Activated B cell treated with CpG ODN at 0.5 μM for 24 hours (primary cell): ENCODE measurements at regions not wholly inside any gene's neighbourhood (a gene's known extent, or its start where the extent isn't known, plus 50 kb on each side); places are given as distances from the start of the nearest gene placed in this dataset.

Source experiments
- ATAC-seq: fragments of 200-7000 bp; cut with Tn5 transposase; one replicate; pipeline ENCODE4 v1.10.0; 2021; ENCODE audit warnings: low read depth, mild to moderate bottlenecking, moderate library complexity
- CTCF ChIA-PET: fragments of 350-600 bp; sonication (Branson Sonifier 250); formaldehyde crosslinking; loops from one replicate; lab custom pipeline; 2021; ENCODE audit warnings: antibody characterized with exemption; lab: Charles Lee
- POLR2A ChIA-PET: fragments of 350-600 bp; sonication (Branson Sonifier 250); formaldehyde crosslinking; loops from one replicate; lab custom pipeline; 2021; ENCODE audit warnings: antibody characterized with exemption; lab: Charles Lee
- DNase-seq: peaks from one replicate; pipeline ENCODE4 v3.0.0; 2022
- H3K27ac Mint-ChIP-seq: one replicate; pipeline ENCODE4 v1.8.0; 2020; ENCODE audit warnings: mixed read lengths
- H3K27me3 Mint-ChIP-seq: one replicate; pipeline ENCODE4 v1.8.0; 2021; ENCODE audit warnings: mixed read lengths
- H3K36me3 Mint-ChIP-seq: one replicate; pipeline ENCODE4 v1.8.0; 2021; ENCODE audit warnings: low read depth, mixed read lengths
- H3K4me1 Mint-ChIP-seq: one replicate; pipeline ENCODE4 v1.8.0; 2021; ENCODE audit warnings: mixed read lengths
- H3K4me3 Mint-ChIP-seq: one replicate; pipeline ENCODE4 v1.8.0; 2020; ENCODE audit warnings: mild to moderate bottlenecking, mixed read lengths
- H3K9me3 Mint-ChIP-seq: one replicate; pipeline ENCODE4 v1.8.0; 2020; ENCODE audit warnings: mixed read lengths
- CTCF ChIP-seq: fragments of 200-600 bp; IDR thresholded peaks from one replicate; pipeline ENCODE4 v1.8.0; 2022; ENCODE audit warnings: antibody characterized with exemption, mild to moderate bottlenecking
- intact Hi-C: fragments of 100-400 bp; cut with micrococcal nuclease; formaldehyde crosslinking; loops from one replicate; pipeline ENCODE4 v1.15.1; 2024

- Mint-ChIP-seq H3K9me3 (no peaks in the 10 kb centered on the region), H3K4me1 (no peaks in the 10 kb centered on the region), H3K36me3 (no peaks in the 10 kb centered on the region), H3K4me3 (no peak overlapping the region), H3K27ac (no peak overlapping the region), H3K27me3 (no peaks in the 10 kb centered on the region)
- DNase-seq (no peak), ATAC-seq (no peak)
- no peak for TF ChIP-seq CTCF
- ChIA-PET CTCF (no interaction called here), POLR2A (no interaction called here)
- intact Hi-C loops, result no loop called here
Observed at GRCh38 chr6:74654296-74654695, 551.6 kb downstream of the COL12A1 start.

- DNase-seq, result no peak
Observed at GRCh38 chr6:74651948-74652842, 553.7 kb downstream of the COL12A1 start.

GRCh38 chr6:74650668-74651067 lies 555.2 kb downstream of the COL12A1 start:
- H3K27me3 Mint-ChIP-seq, result no peaks in the 10 kb centered on the region
- no peak for TF ChIP-seq CTCF
- DNase-seq, result no peak
- H3K4me1 Mint-ChIP-seq, result no peaks in the 10 kb centered on the region
- no peaks in the 10 kb centered on the region for H3K36me3 Mint-ChIP-seq
- ATAC-seq, result no peak
- ChIA-PET POLR2A (no interaction called here), CTCF (no interaction called here)
- intact Hi-C loops, result no loop called here
- H3K9me3 Mint-ChIP-seq, result no peaks in the 10 kb centered on the region
- no peak overlapping the region for H3K27ac Mint-ChIP-seq
- no peak overlapping the region for H3K4me3 Mint-ChIP-seq

More at GRCh38 chr6:74651948-74652842, 553.7 kb downstream of the COL12A1 start:
- no peak overlapping the region for H3K27ac Mint-ChIP-seq
- H3K27me3 Mint-ChIP-seq, result no peaks in the 10 kb centered on the region
- no peaks in the 10 kb centered on the region for H3K9me3 Mint-ChIP-seq
- no peak for ATAC-seq
- intact Hi-C loops, result no loop called here
- no peaks in the 10 kb centered on the region for H3K36me3 Mint-ChIP-seq
- POLR2A ChIA-PET, result no interaction called here
- CTCF ChIA-PET, result no interaction called here
- no peaks in the 10 kb centered on the region for H3K4me1 Mint-ChIP-seq
- no peak overlapping the region for H3K4me3 Mint-ChIP-seq
- TF ChIP-seq CTCF, result no peak

- Mint-ChIP-seq H3K4me1 (no peaks in the 10 kb centered on the region), H3K9me3 (no peaks in the 10 kb centered on the region), H3K36me3 (no peaks in the 10 kb centered on the region), H3K27ac (no peak overlapping the region), H3K4me3 (no peak overlapping the region), H3K27me3 (no peaks in the 10 kb centered on the region)
- DNase-seq (no peak), ATAC-seq (no peak)
- TF ChIP-seq CTCF, result no peak
- POLR2A ChIA-PET, result no interaction called here
- intact Hi-C loops, result no loop called here
- CTCF ChIA-PET, result no interaction called here
Observed at GRCh38 chr6:74646461-74646860, 559.4 kb downstream of the COL12A1 start.

DNA sequence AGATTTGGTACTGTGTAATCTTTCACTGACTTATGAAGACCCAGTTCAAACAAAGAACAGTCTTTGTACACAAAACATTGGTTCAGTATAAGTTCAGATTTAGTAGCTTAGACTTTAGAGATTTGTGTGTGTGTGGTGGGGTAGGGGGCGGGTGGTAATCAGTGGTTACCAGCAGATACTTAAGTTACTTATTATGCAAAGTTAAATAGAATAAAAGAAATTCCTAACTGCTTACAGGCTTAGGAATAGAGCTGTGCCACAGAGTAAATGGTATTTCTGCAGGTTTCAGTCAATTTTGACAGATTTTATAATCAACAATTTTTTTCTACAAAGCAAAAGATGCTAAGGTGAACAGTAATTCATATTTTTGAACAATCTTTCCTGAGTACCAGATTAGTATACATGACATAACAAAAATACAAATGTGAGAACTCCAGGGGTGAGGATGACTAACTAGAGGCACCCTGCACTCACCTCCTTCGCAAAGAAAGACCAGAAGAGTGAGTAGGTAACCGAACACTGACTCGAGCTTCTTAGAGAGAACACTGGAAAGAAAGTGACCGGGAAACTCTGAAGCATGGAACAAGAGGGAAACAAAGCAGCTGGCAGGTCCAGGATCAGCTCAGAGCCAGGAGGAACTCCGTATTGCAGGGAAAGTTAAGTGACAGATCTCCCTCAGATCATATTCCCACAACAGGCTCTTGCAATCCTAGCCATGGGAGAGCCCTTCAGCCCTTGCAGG lies 560.6 kb downstream of the COL12A1 start:
- CTCF ChIA-PET, result no interaction called here
- POLR2A ChIA-PET, result no interaction called here
- no peaks in the 10 kb centered on the region for H3K9me3 Mint-ChIP-seq
- H3K4me3 Mint-ChIP-seq, result no peak overlapping the region
- TF ChIP-seq CTCF, result no peak
- ATAC-seq (no peak), DNase-seq (no peak)
- no peaks in the 10 kb centered on the region for H3K4me1 Mint-ChIP-seq
- H3K36me3 Mint-ChIP-seq, result no peaks in the 10 kb centered on the region
- no peak overlapping the region for H3K27ac Mint-ChIP-seq
- no peaks in the 10 kb centered on the region for H3K27me3 Mint-ChIP-seq
- intact Hi-C loops, result no loop called here
